NCI-H146 treated with DMSO at 0.1 percent for 48 hours (cell line): ENCODE measurements at regions not wholly inside any gene's neighbourhood (a gene's known extent, or its start where the extent isn't known, plus 50 kb on each side); places are given as distances from the start of the nearest gene placed in this dataset.

Experiments used
- DNase-seq: peaks from one replicate; lab custom pipeline; 2025; ENCODE audit not compliant: unreplicated experiment; lab: John Stamatoyannopoulos, UW

- no peak for DNase-seq
These were observed 1120.3 kb downstream of the BRINP3 start for GRCh38 chr1:189357317-189357716.

GRCh38 chr1:189369612-189370011 is 1108.1 kb downstream of the BRINP3 start:
- DNase-seq: no peak

GRCh38 chr1:189374816-189375215 is 1102.8 kb downstream of the BRINP3 start:
- DNase-seq: no peak

- DNase-seq: no peak
These were observed 1072.2 kb downstream of the BRINP3 start for GRCh38 chr1:189405419-189405818.

- no peak for DNase-seq
These were observed 1067.9 kb downstream of the BRINP3 start for GRCh38 chr1:189409774-189410173.

- DNase-seq: no peak
These were observed 1052.8 kb downstream of the BRINP3 start for GRCh38 chr1:189424746-189425331.

GRCh38 chr1:189429610-189430009 is 1048.1 kb downstream of the BRINP3 start:
- DNase-seq: peak; percentile 7

- no peak for DNase-seq
These were observed 1046.2 kb downstream of the BRINP3 start for GRCh38 chr1:189431447-189431846.

GRCh38 chr1:189432753-189433152 is 1044.9 kb downstream of the BRINP3 start:
- no peak for DNase-seq

- peak; percentile 22 for DNase-seq
These were observed 1043.2 kb downstream of the BRINP3 start for GRCh38 chr1:189434461-189434860.

GRCh38 chr1:189435398-189435797 is 1042.3 kb downstream of the BRINP3 start:
- DNase-seq: no peak

GRCh38 chr1:189438808-189439207 is 1038.9 kb downstream of the BRINP3 start:
- DNase-seq: no peak

GRCh38 chr1:189463166-189463565 is 1014.5 kb downstream of the BRINP3 start:
- DNase-seq: no peak

- peak; percentile 67 for DNase-seq
These were observed 980.9 kb downstream of the BRINP3 start for GRCh38 chr1:189496768-189497167.

GRCh38 chr1:189499736-189500135 is 977.9 kb downstream of the BRINP3 start:
- no peak for DNase-seq

- DNase-seq: no peak
These were observed 976.9 kb downstream of the BRINP3 start for GRCh38 chr1:189500778-189501177.

- DNase-seq: no peak
These were observed 966.8 kb downstream of the BRINP3 start for GRCh38 chr1:189510827-189511226.

GRCh38 chr1:189513091-189513490 is 964.6 kb downstream of the BRINP3 start:
- DNase-seq: no peak

GRCh38 chr1:189522441-189522840 is 955.2 kb downstream of the BRINP3 start:
- DNase-seq: no peak

- no peak for DNase-seq
These were observed 953.2 kb downstream of the BRINP3 start for GRCh38 chr1:189524501-189524900.

GRCh38 chr1:189530162-189530561 is 947.5 kb downstream of the BRINP3 start:
- DNase-seq: no peak

GRCh38 chr1:189538271-189538670 is 939.4 kb downstream of the BRINP3 start:
- no peak for DNase-seq

GRCh38 chr1:189550498-189550897 is 927.2 kb downstream of the BRINP3 start:
- DNase-seq: no peak
